H1 (cell line): ENCODE measurements at regions not wholly inside any gene's neighbourhood (a gene's known extent, or its start where the extent isn't known, plus 50 kb on each side); places are given as distances from the start of the nearest gene placed in this dataset.

Experiments
- CTCF ChIA-PET: fragments of 300-600 bp; sonication (Branson Sonifier 250); formaldehyde crosslinking; loops from one replicate; lab custom pipeline; 2021; ENCODE audit not compliant: partially characterized antibody; lab: Charles Lee
- POLR2A ChIA-PET: fragments of 300-600 bp; sonication (Branson Sonifier 250); formaldehyde crosslinking; loops from one replicate; lab custom pipeline; 2021; ENCODE audit warnings: inconsistent platforms; ENCODE audit not compliant: partially characterized antibody; lab: Charles Lee
- DNase-seq, 2 experiments: peaks; one replicate each; pipeline versions ENCODE4 v3.0.0 to v3.0.0-alpha.2; 2010 to 2022; ENCODE audit warnings: low spot score in 2 of 2, low read depth in 1 of 2, mixed read lengths in 1 of 2
- FAIRE-seq: peaks from 2 replicates; lab custom pipeline; 2011; peaks lifted over from hg19 to GRCh38; lab: Jason Lieb, UNC
- H2AFZ ChIP-seq: 2 replicates; pipeline ENCODE4 v1.8.1; 2012; ENCODE audit warnings: low read length, inconsistent platforms
- H2AK5ac ChIP-seq: 2 replicates; pipeline ENCODE4 v1.6.1; 2013; ENCODE audit warnings: low read depth, low read length
- H2BK120ac ChIP-seq: replicated peaks from 2 replicates; pipeline ENCODE3; 2013; ENCODE audit warnings: low read depth, low read length, inconsistent platforms
- H2BK12ac ChIP-seq: 2 replicates; pipeline ENCODE4 v1.6.1; 2013; ENCODE audit warnings: low read depth, low read length
- H2BK15ac ChIP-seq: 2 replicates; pipeline ENCODE4 v1.6.1; 2013; ENCODE audit warnings: low read length
- H2BK20ac ChIP-seq: 2 replicates; pipeline ENCODE4 v1.6.1; 2013; ENCODE audit warnings: low read length
- H2BK5ac ChIP-seq: 2 replicates; pipeline ENCODE4 v1.6.1; 2013; ENCODE audit warnings: low read depth, low read length
- H3K14ac ChIP-seq: 2 replicates; pipeline ENCODE4 v1.6.1; 2013; ENCODE audit warnings: inconsistent platforms; ENCODE audit not compliant: insufficient read length
- H3K18ac ChIP-seq: 2 replicates; pipeline ENCODE4 v1.6.1; 2013; ENCODE audit warnings: low read length; ENCODE audit errors: extremely low read depth
- H3K23ac ChIP-seq: 2 replicates; pipeline ENCODE4 v1.6.1; 2013; ENCODE audit warnings: inconsistent platforms; ENCODE audit not compliant: insufficient read length
- H3K23me2 ChIP-seq: 2 replicates; pipeline ENCODE4 v1.6.1; 2013; ENCODE audit warnings: low read depth, low read length
- H3K27ac ChIP-seq: 2 replicates; pipeline ENCODE4 v1.6.1; 2011; ENCODE audit warnings: low read depth, low read length, inconsistent platforms
- H3K27me3 ChIP-seq, 4 experiments: replicated peaks in 1 of 4; 1 replicate in 1 of 4; 2 replicates in 3 of 4; pipeline versions ENCODE4 v1.6.1 to v1.8.1; 2011 to 2013; ENCODE audit warnings: low read length in 3 of 4, mild to moderate bottlenecking in 3 of 4, inconsistent platforms in 2 of 4, mixed read lengths in 2 of 4, moderate library complexity in 1 of 4; ENCODE audit not compliant: control insufficient read depth in 3 of 4, insufficient read depth in 3 of 4; ENCODE audit errors: extremely low read depth in 1 of 4
- H3K36me3 ChIP-seq, 4 experiments: 2 replicates each; pipeline versions ENCODE4 v1.6.1 to v1.8.1; 2011 to 2013; ENCODE audit warnings: mild to moderate bottlenecking in 4 of 4, low read length in 3 of 4, moderate library complexity in 2 of 4, control low read depth in 1 of 4, inconsistent platforms in 1 of 4; ENCODE audit not compliant: insufficient read depth in 4 of 4, control insufficient read depth in 2 of 4
- H3K4ac ChIP-seq: replicated peaks from 2 replicates; pipeline ENCODE3; 2013; ENCODE audit warnings: low read length, low read depth, mixed read lengths, inconsistent platforms; ENCODE audit not compliant: insufficient read length
- H3K4me1 ChIP-seq, 4 experiments: replicated peaks in 1 of 4; 1 replicate in 1 of 4; 2 replicates in 3 of 4; pipeline versions ENCODE4 v1.6.1 to v1.8.1; 2011 to 2013; ENCODE audit warnings: low read length in 3 of 4, inconsistent platforms in 2 of 4, mixed read lengths in 1 of 4; ENCODE audit not compliant: insufficient read depth in 4 of 4, control insufficient read depth in 3 of 4
- H3K4me2 ChIP-seq, 2 experiments: 2 replicates each; pipeline versions ENCODE4 v1.6.1 to v1.8.1; 2011 to 2013; ENCODE audit warnings: low read depth in 2 of 2, low read length in 2 of 2, control low read depth in 1 of 2, inconsistent platforms in 1 of 2, mild to moderate bottlenecking in 1 of 2; ENCODE audit not compliant: insufficient read depth in 1 of 2
- H3K4me3 ChIP-seq, 4 experiments: fragments of 200-600, 300-600 bp in 1 of 4; sonication (generic), shearing (Covaris generic), sonication (Bioruptor Twin) in 1 of 4; 2 replicates each; pipeline versions ENCODE4 v1.5.1 to v1.8.1; 2011 to 2016; ENCODE audit warnings: low read length in 4 of 4, low read depth in 3 of 4, control low read depth in 2 of 4, inconsistent platforms in 2 of 4, mild to moderate bottlenecking in 2 of 4, mixed read lengths in 1 of 4, moderate library complexity in 1 of 4; ENCODE audit not compliant: insufficient read depth in 2 of 4; ENCODE audit errors: extremely low read depth in 1 of 4
- H3K56ac ChIP-seq: replicated peaks from 2 replicates; pipeline ENCODE3; 2013; ENCODE audit warnings: low read depth, mild to moderate bottlenecking, mixed read lengths, low read length, inconsistent platforms; ENCODE audit not compliant: insufficient read length
- H3K79me1 ChIP-seq: 2 replicates; pipeline ENCODE4 v1.6.1; 2013; ENCODE audit warnings: low read depth, low read length, control low read depth
- H3K79me2 ChIP-seq, 2 experiments: 2 replicates each; pipeline versions ENCODE4 v1.6.1 to v1.8.1; 2012 to 2013; ENCODE audit warnings: low read length in 2 of 2, mild to moderate bottlenecking in 2 of 2, inconsistent platforms in 1 of 2; ENCODE audit not compliant: insufficient read depth in 2 of 2, control insufficient read depth in 1 of 2
- H3K9ac ChIP-seq, 4 experiments: replicated peaks in 1 of 4; 1 replicate in 1 of 4; 2 replicates in 3 of 4; pipeline versions ENCODE4 v1.6.1 to v1.8.1; 2011 to 2013; ENCODE audit warnings: low read depth in 3 of 4, low read length in 3 of 4, control low read depth in 2 of 4, mild to moderate bottlenecking in 2 of 4, moderate library complexity in 2 of 4, inconsistent platforms in 1 of 4; ENCODE audit errors: extremely low read depth in 1 of 4
- H3K9me3 ChIP-seq, 2 experiments: 2 replicates each; pipeline versions ENCODE4 v1.6.1 to v1.8.1; 2012 to 2013; ENCODE audit warnings: mild to moderate bottlenecking in 2 of 2, moderate library complexity in 2 of 2, control low read depth in 1 of 2, inconsistent platforms in 1 of 2, low read depth in 1 of 2, low read length in 1 of 2, mixed read lengths in 1 of 2; ENCODE audit not compliant: insufficient read depth in 2 of 2
- H4K20me1 ChIP-seq, 2 experiments: replicated peaks in 1 of 2; 2 replicates each; pipeline versions ENCODE3 to v1.8.1; 2011 to 2013; ENCODE audit warnings: inconsistent platforms in 2 of 2, low read length in 2 of 2, mild to moderate bottlenecking in 1 of 2; ENCODE audit not compliant: insufficient read depth in 2 of 2, control insufficient read depth in 1 of 2
- H4K5ac ChIP-seq: 2 replicates; pipeline ENCODE4 v1.6.1; 2013; ENCODE audit warnings: low read length, low read depth, mixed read lengths, inconsistent platforms; ENCODE audit not compliant: insufficient read length
- H4K8ac ChIP-seq: 2 replicates; pipeline ENCODE4 v1.8.0; 2013; ENCODE audit warnings: mild to moderate bottlenecking, moderate library complexity, low read length, inconsistent platforms; ENCODE audit not compliant: insufficient read depth; ENCODE audit errors: extremely low read depth
- H4K91ac ChIP-seq: replicated peaks from 2 replicates; pipeline ENCODE3; 2013; ENCODE audit warnings: low read length, mixed read lengths, inconsistent platforms; ENCODE audit not compliant: insufficient read length
- CHD1 ChIP-seq: IDR thresholded peaks from 2 replicates; pipeline ENCODE4 v1.6.1; 2012; ENCODE audit warnings: low read depth, low read length, improper control_type of control experiment
- POLR2A ChIP-seq, 2 experiments: IDR thresholded peaks; 1 replicate in 1 of 2; 2 replicates in 1 of 2; pipeline ENCODE4 v1.6.1; 2011; ENCODE audit warnings: low read depth in 2 of 2, low read length in 2 of 2, mild to moderate bottlenecking in 2 of 2; ENCODE audit errors: control extremely low read depth in 1 of 2
- WGBS, 2 experiments: shearing (Covaris generic) in 1 of 2; methylation state at CpG; one replicate each; pipeline versions ENCODE4 v1.1.6 to v1.1.7; 2013 to 2015; ENCODE audit warnings: low lambda C conversion rate in 2 of 2, mixed read lengths in 2 of 2, inconsistent platforms in 1 of 2, low coverage in 1 of 2, missing lambda C conversion rate in 1 of 2; ENCODE audit not compliant: insufficient replicate concordance in 2 of 2, insufficient coverage in 1 of 2, insufficient read length in 1 of 2; ENCODE audit errors: extremely low coverage in 1 of 2, missing lambda C conversion rate in 1 of 2; 5-methylcytosine and 5-hydroxymethylcytosine counted together
- TF ChIP-seq, protein P1 (sequence below), 3 experiments: IDR thresholded peaks; 1 replicate in 2 of 3; 2 replicates in 1 of 3; pipeline versions ENCODE4 v1.5.1 to v1.6.1; 2011; ENCODE audit warnings: low read length in 3 of 3, mild to moderate bottlenecking in 3 of 3, inconsistent platforms in 2 of 3, low read depth in 1 of 3, moderate library complexity in 1 of 3; ENCODE audit not compliant: insufficient read depth in 1 of 3; ENCODE audit errors: control extremely low read depth in 1 of 3

- no peaks in the 10 kb centered on the region for H3K23me2 ChIP-seq
- CTCF ChIA-PET: no interaction called here
- H2BK15ac ChIP-seq: no peak overlapping the region
- POLR2A ChIA-PET: no interaction called here
- no peak overlapping the region for H2BK5ac ChIP-seq
- no peak overlapping the region for H3K9ac ChIP-seq
- no peak overlapping the region for H3K23ac ChIP-seq
- no peaks in the 10 kb centered on the region for H4K20me1 ChIP-seq
- no peak overlapping the region for H3K18ac ChIP-seq
- TF ChIP-seq CHD1 (no peak), POLR2A (IDR thresholded peaks at IDR 0.05; ENCODE audit: control extremely low read depth in 1 of 2, low read depth in 2 of 2, low read length in 2 of 2) (no peak)
- TF ChIP-seq, protein P1, sequence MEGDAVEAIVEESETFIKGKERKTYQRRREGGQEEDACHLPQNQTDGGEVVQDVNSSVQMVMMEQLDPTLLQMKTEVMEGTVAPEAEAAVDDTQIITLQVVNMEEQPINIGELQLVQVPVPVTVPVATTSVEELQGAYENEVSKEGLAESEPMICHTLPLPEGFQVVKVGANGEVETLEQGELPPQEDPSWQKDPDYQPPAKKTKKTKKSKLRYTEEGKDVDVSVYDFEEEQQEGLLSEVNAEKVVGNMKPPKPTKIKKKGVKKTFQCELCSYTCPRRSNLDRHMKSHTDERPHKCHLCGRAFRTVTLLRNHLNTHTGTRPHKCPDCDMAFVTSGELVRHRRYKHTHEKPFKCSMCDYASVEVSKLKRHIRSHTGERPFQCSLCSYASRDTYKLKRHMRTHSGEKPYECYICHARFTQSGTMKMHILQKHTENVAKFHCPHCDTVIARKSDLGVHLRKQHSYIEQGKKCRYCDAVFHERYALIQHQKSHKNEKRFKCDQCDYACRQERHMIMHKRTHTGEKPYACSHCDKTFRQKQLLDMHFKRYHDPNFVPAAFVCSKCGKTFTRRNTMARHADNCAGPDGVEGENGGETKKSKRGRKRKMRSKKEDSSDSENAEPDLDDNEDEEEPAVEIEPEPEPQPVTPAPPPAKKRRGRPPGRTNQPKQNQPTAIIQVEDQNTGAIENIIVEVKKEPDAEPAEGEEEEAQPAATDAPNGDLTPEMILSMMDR (IDR thresholded peaks at IDR 0.05; ENCODE audit: control extremely low read depth in 1 of 3, insufficient read depth in 1 of 3, low read depth in 1 of 3, low read length in 3 of 3): no peak
- H3K36me3 ChIP-seq: no peaks in the 10 kb centered on the region
- no peak overlapping the region for H4K91ac ChIP-seq
- no peak overlapping the region for H2BK12ac ChIP-seq
- no peaks in the 10 kb centered on the region for H3K9me3 ChIP-seq
- no peaks in the 10 kb centered on the region for H3K4me1 ChIP-seq
- no peak overlapping the region for H4K8ac ChIP-seq
- H2BK120ac ChIP-seq: no peak overlapping the region
- no peaks in the 10 kb centered on the region for H3K79me2 ChIP-seq
- no peak overlapping the region for H3K4me3 ChIP-seq
- H3K56ac ChIP-seq: no peak overlapping the region
- H3K4ac ChIP-seq: no peak overlapping the region
- no peaks in the 10 kb centered on the region; a peak in 1 of 7 replicates for H3K27me3 ChIP-seq
- H2AK5ac ChIP-seq: no peak overlapping the region
- no peak overlapping the region for H4K5ac ChIP-seq
- H3K14ac ChIP-seq: no peak overlapping the region
- H3K27ac ChIP-seq: no peak overlapping the region
- no peak overlapping the region for H2BK20ac ChIP-seq
- no peak overlapping the region for H2AFZ ChIP-seq
- H3K4me2 ChIP-seq: no peak overlapping the region
- DNase-seq: no peak
- 82% methylated on average over 6 of the region's 6 CpGs; no CpG with 5 or more reads in 1 of the 2 experiments for WGBS, 2 experiments
- no peak for FAIRE-seq
- H3K79me1 ChIP-seq: no peaks in the 10 kb centered on the region
These were observed 58.4 kb upstream of the RUNX1 start for GRCh38 chr21:35107520-35107919.
